CD14-positive monocyte (primary cell): ENCODE measurements at regions not wholly inside any gene's neighbourhood (a gene's known extent, or its start where the extent isn't known, plus 50 kb on each side); places are given as distances from the start of the nearest gene placed in this dataset.

Experiments
- DNase-seq, 3 donors: peaks; one replicate each; pipeline ENCODE4 v3.0.0-alpha.2; 2011 to 2022
- H2AFZ ChIP-seq: 2 replicates; pipeline ENCODE4 v1.6.0; 2012; ENCODE audit warnings: mild to moderate bottlenecking, low read depth, low read length, inconsistent platforms; ENCODE audit not compliant: insufficient read depth, poor library complexity, severe bottlenecking
- H3K27ac ChIP-seq, 2 donors: 1 replicate in 1 of 2; 2 replicates in 1 of 2; pipeline ENCODE4 v1.5.1; 2012 to 2013; ENCODE audit warnings: low read length in 2 of 2, control low read depth in 1 of 2, inconsistent platforms in 1 of 2, low read depth in 1 of 2, mild to moderate bottlenecking in 1 of 2
- H3K27me3 ChIP-seq, 2 donors: one replicate each; pipeline versions ENCODE4 v1.6.0 to v1.6.1; 2011 to 2013; ENCODE audit warnings: low read length in 2 of 2; ENCODE audit not compliant: control insufficient read depth in 2 of 2, insufficient read depth in 2 of 2
- H3K36me3 ChIP-seq, 2 donors: replicated peaks in 1 of 2; 1 replicate in 1 of 2; 2 replicates in 1 of 2; pipeline versions ENCODE4 v1.5.1 to v1.6.1; 2012 to 2013; ENCODE audit warnings: low read length in 2 of 2, control low read depth in 1 of 2, inconsistent platforms in 1 of 2, mild to moderate bottlenecking in 1 of 2; ENCODE audit not compliant: insufficient read depth in 2 of 2, control insufficient read depth in 1 of 2
- H3K4me1 ChIP-seq, 2 donors: 1 replicate in 1 of 2; 2 replicates in 1 of 2; pipeline versions ENCODE4 v1.5.1 to v1.6.1; 2012 to 2013; ENCODE audit warnings: low read length in 2 of 2, control low read depth in 1 of 2, inconsistent platforms in 1 of 2, mild to moderate bottlenecking in 1 of 2, moderate library complexity in 1 of 2; ENCODE audit not compliant: insufficient read depth in 2 of 2, control insufficient read depth in 1 of 2
- H3K4me2 ChIP-seq: replicated peaks from 2 replicates; pipeline ENCODE3; 2012; ENCODE audit warnings: low read length, moderate library complexity, mild to moderate bottlenecking; ENCODE audit not compliant: poor library complexity, severe bottlenecking; ENCODE audit errors: extremely low read depth
- H3K4me3 ChIP-seq, 3 experiments: fragments of 200-600 bp in 1 of 3; sonication (generic) in 1 of 3; replicated peaks in 1 of 3; 1 replicate in 2 of 3; 2 replicates in 1 of 3; pipeline ENCODE4 v1.5.1; 2011 to 2013; ENCODE audit warnings: low read length in 3 of 3, mild to moderate bottlenecking in 3 of 3, control low read depth in 2 of 3, low read depth in 2 of 3, inconsistent platforms in 1 of 3, moderate library complexity in 1 of 3
- H3K79me2 ChIP-seq: 2 replicates; pipeline ENCODE4 v1.6.0; 2012; ENCODE audit warnings: mild to moderate bottlenecking, control low read depth, inconsistent platforms, low read length, moderate library complexity; ENCODE audit not compliant: insufficient read depth
- H3K9ac ChIP-seq: 2 replicates; pipeline ENCODE4 v1.6.0; 2017; ENCODE audit warnings: low read length, mild to moderate bottlenecking; ENCODE audit not compliant: insufficient read depth, poor library complexity, severe bottlenecking
- H3K9me3 ChIP-seq, 2 donors: replicated peaks in 1 of 2; 1 replicate in 1 of 2; 2 replicates in 1 of 2; pipeline versions ENCODE4 v1.5.1 to v1.6.1; 2012 to 2013; ENCODE audit warnings: low read length in 2 of 2, control low read depth in 1 of 2; ENCODE audit not compliant: control insufficient read depth in 1 of 2, insufficient read depth in 1 of 2
- H4K20me1 ChIP-seq: 2 replicates; pipeline ENCODE4 v1.6.0; 2012; ENCODE audit warnings: mild to moderate bottlenecking, low read length, control low read depth, moderate library complexity; ENCODE audit not compliant: insufficient read depth
- H3K27ac Mint-ChIP-seq, 7 donors: one replicate each; pipeline ENCODE4 v1.8.0; 2020; ENCODE audit warnings: mild to moderate bottlenecking in 7 of 7, mixed read lengths in 7 of 7, moderate library complexity in 6 of 7, inconsistent platforms in 2 of 7
- H3K27me3 Mint-ChIP-seq, 3 donors: one replicate each; pipeline ENCODE4 v1.8.0; 2021 to 2022; ENCODE audit warnings: low read depth in 3 of 3, mild to moderate bottlenecking in 3 of 3, mixed read lengths in 3 of 3, moderate library complexity in 3 of 3, inconsistent platforms in 1 of 3
- H3K36me3 Mint-ChIP-seq, 2 donors: one replicate each; pipeline ENCODE4 v1.8.0; 2020; ENCODE audit warnings: mixed read lengths in 2 of 2, inconsistent platforms in 1 of 2, mild to moderate bottlenecking in 1 of 2
- H3K4me1 Mint-ChIP-seq: one replicate; pipeline ENCODE4 v1.8.0; 2020; ENCODE audit warnings: mild to moderate bottlenecking, mixed read lengths
- H3K4me3 Mint-ChIP-seq, 2 donors: one replicate each; pipeline ENCODE4 v1.8.0; 2020; ENCODE audit warnings: mild to moderate bottlenecking in 2 of 2, mixed read lengths in 2 of 2, moderate library complexity in 1 of 2
- H3K9me3 Mint-ChIP-seq, 7 donors: one replicate each; pipeline ENCODE4 v1.8.0; 2020 to 2022; ENCODE audit warnings: mixed read lengths in 7 of 7, mild to moderate bottlenecking in 6 of 7, moderate library complexity in 6 of 7, inconsistent platforms in 2 of 7
- CTCF ChIP-seq: fragments of 200-600 bp; IDR thresholded peaks from one replicate; pipeline ENCODE4 v1.8.0; 2022; ENCODE audit warnings: antibody characterized with exemption, mild to moderate bottlenecking
- WGBS: methylation state at CpG from one replicate; pipeline ENCODE4 v1.1.5; 2013; ENCODE audit warnings: missing lambda C conversion rate; ENCODE audit not compliant: insufficient coverage; 5-methylcytosine and 5-hydroxymethylcytosine counted together
- intact Hi-C, 2 donors: fragments of 100-400 bp; cut with micrococcal nuclease; formaldehyde crosslinking; loops; one replicate each; pipeline versions ENCODE4 v1.15.0 to v1.15.1; 2023

- no peaks in the 10 kb centered on the region for H4K20me1 ChIP-seq
- intact Hi-C loops = no loop called here
- Mint-ChIP-seq H3K27ac (no peak overlapping the region), H3K9me3 (peaks cover 0 to 10% (median 1%) of the 10 kb centered on the region in 7 donors), H3K4me3 (no peak overlapping the region), H3K36me3 (no peaks in the 10 kb centered on the region), H3K27me3 (peaks cover 1 to 5% (median 1%) of the 10 kb centered on the region in 3 donors), H3K4me1 (no peaks in the 10 kb centered on the region)
- no peak for TF ChIP-seq CTCF
- WGBS = no CpG with 5 or more reads among the region's 2 CpGs
- no peaks in the 10 kb centered on the region for H3K79me2 ChIP-seq
- peaks cover 0 to 3% of the 10 kb centered on the region in 2 donors for H3K9me3 ChIP-seq
- no peaks in the 10 kb centered on the region for H3K27me3 ChIP-seq
- H3K9ac ChIP-seq = no peak overlapping the region
- no peak for DNase-seq
- no peak overlapping the region for H3K4me2 ChIP-seq
- no peaks in the 10 kb centered on the region for H3K4me1 ChIP-seq
- H3K36me3 ChIP-seq = no peaks in the 10 kb centered on the region
- no peak overlapping the region for H3K27ac ChIP-seq
- H2AFZ ChIP-seq = no peak overlapping the region
- no peak overlapping the region for H3K4me3 ChIP-seq
Measured at GRCh38 chr1:222251847-222252246, 296.1 kb downstream of the HHIPL2 start.

GRCh38 chr1:222250376-222250775, 297.5 kb downstream of the HHIPL2 start:
- Histone ChIP-seq H3K27me3 (no peaks in the 10 kb centered on the region), H2AFZ (no peak overlapping the region), H3K27ac (no peak overlapping the region), H3K4me3 (no peak overlapping the region), H3K36me3 (no peaks in the 10 kb centered on the region), H3K9me3 (peaks cover 0 to 3% of the 10 kb centered on the region in 2 donors), H4K20me1 (no peaks in the 10 kb centered on the region), H3K9ac (no peak overlapping the region), H3K4me1 (no peaks in the 10 kb centered on the region), H3K79me2 (no peaks in the 10 kb centered on the region), H3K4me2 (no peak overlapping the region)
- H3K27ac Mint-ChIP-seq = no peak overlapping the region
- H3K4me3 Mint-ChIP-seq = no peak overlapping the region
- H3K4me1 Mint-ChIP-seq = no peaks in the 10 kb centered on the region
- peaks cover 1 to 5% (median 1%) of the 10 kb centered on the region in 3 donors for H3K27me3 Mint-ChIP-seq
- DNase-seq = no peak
- H3K36me3 Mint-ChIP-seq = no peaks in the 10 kb centered on the region
- intact Hi-C loops = no loop called here
- no peak for TF ChIP-seq CTCF
- H3K9me3 Mint-ChIP-seq = peaks cover 0 to 10% (median 1%) of the 10 kb centered on the region in 7 donors
